Prostate gland (tissue), 2 donors: ENCODE measurements at regions not wholly inside any gene's neighbourhood (a gene's known extent, or its start where the extent isn't known, plus 50 kb on each side); places are given as distances from the start of the nearest gene placed in this dataset.

Source experiments
- POLR2A ChIP-seq: fragments of 450-650 bp; IDR thresholded peaks from one replicate; pipeline ENCODE4 v1.6.1; 2016; ENCODE audit warnings: antibody characterized with exemption, mild to moderate bottlenecking
- TF ChIP-seq, protein P1 (sequence below), 4 experiments: fragments of 200-600 bp in 2 of 4; fragments of 450-650 bp in 2 of 4; sonication (generic) in 2 of 4; IDR thresholded peaks; 1 replicate in 3 of 4; 2 replicates in 1 of 4; pipeline ENCODE4 v1.5.1; 2016 to 2019; ENCODE audit warnings: antibody characterized with exemption in 4 of 4, mild to moderate bottlenecking in 2 of 4, moderate library complexity in 2 of 4

DNA sequence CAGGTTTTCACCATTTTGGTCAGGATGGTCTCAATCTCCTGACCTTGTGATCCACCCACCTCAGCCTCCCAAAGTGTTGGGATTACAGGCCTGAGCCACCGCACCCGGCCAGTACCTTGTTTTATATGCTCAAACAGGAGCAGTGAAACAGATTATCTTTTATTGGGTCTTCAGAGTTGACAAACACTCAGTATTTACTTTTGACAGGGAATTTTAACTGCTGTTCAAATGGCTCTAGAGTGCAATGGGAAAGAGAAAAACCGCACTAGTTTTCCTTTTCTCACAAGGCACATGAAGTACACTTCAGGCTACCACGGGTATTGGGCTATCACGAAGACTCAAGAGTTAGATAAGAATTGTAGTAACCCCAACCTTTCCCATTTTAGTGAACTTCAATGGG lies 471.9 kb upstream of the DAB2 start:
- TF ChIP-seq POLR2A: no peak
- TF ChIP-seq, protein P1, sequence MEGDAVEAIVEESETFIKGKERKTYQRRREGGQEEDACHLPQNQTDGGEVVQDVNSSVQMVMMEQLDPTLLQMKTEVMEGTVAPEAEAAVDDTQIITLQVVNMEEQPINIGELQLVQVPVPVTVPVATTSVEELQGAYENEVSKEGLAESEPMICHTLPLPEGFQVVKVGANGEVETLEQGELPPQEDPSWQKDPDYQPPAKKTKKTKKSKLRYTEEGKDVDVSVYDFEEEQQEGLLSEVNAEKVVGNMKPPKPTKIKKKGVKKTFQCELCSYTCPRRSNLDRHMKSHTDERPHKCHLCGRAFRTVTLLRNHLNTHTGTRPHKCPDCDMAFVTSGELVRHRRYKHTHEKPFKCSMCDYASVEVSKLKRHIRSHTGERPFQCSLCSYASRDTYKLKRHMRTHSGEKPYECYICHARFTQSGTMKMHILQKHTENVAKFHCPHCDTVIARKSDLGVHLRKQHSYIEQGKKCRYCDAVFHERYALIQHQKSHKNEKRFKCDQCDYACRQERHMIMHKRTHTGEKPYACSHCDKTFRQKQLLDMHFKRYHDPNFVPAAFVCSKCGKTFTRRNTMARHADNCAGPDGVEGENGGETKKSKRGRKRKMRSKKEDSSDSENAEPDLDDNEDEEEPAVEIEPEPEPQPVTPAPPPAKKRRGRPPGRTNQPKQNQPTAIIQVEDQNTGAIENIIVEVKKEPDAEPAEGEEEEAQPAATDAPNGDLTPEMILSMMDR (IDR thresholded peaks at IDR 0.05): no peak
